ENCODE measurements at regions not wholly inside any gene's neighbourhood (a gene's known extent, or its start where the extent isn't known, plus 50 kb on each side); places are given as distances from the start of the nearest gene placed in this dataset.
"Not testable (repeated sequence)": the region's sequence is repeated elsewhere in the genome, so short reads cannot be mapped to it uniquely, and the experiment has no call there.

GRCh38 chr1:837601-838000 is 86.1 kb upstream of the SAMD11 start:
- TF ChIP-seq, protein P1, sequence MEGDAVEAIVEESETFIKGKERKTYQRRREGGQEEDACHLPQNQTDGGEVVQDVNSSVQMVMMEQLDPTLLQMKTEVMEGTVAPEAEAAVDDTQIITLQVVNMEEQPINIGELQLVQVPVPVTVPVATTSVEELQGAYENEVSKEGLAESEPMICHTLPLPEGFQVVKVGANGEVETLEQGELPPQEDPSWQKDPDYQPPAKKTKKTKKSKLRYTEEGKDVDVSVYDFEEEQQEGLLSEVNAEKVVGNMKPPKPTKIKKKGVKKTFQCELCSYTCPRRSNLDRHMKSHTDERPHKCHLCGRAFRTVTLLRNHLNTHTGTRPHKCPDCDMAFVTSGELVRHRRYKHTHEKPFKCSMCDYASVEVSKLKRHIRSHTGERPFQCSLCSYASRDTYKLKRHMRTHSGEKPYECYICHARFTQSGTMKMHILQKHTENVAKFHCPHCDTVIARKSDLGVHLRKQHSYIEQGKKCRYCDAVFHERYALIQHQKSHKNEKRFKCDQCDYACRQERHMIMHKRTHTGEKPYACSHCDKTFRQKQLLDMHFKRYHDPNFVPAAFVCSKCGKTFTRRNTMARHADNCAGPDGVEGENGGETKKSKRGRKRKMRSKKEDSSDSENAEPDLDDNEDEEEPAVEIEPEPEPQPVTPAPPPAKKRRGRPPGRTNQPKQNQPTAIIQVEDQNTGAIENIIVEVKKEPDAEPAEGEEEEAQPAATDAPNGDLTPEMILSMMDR (conservative IDR thresholded peaks at IDR 0.05; ENCODE audit: low read depth in 2 of 2): not testable (repeated sequence)
- not testable (repeated sequence) for TF ChIP-seq POLR2AphosphoS5 (IDR thresholded peaks at IDR 0.05; ENCODE audit: low read depth); CREB1 (CRISPR knock-in tag; IDR thresholded peaks at IDR 0.05; ENCODE audit: low read depth); EZH2phosphoT487 (IDR thresholded peaks at IDR 0.05; ENCODE audit: unreplicated experiment); EZH2 (IDR thresholded peaks at IDR 0.05; ENCODE audit: low read depth, unreplicated experiment); JUNB (IDR thresholded peaks at IDR 0.05; ENCODE audit: unreplicated experiment); NANOG (IDR thresholded peaks at IDR 0.05; ENCODE audit: borderline replicate concordance); ZNF114 (CRISPR knock-in tag; IDR thresholded peaks at IDR 0.05); ZNF331 (CRISPR knock-in tag; IDR thresholded peaks at IDR 0.05; ENCODE audit: low read depth); STAT1 (IDR thresholded peaks at IDR 0.05; ENCODE audit: unreplicated experiment)
- TF ChIP-seq, protein P2, sequence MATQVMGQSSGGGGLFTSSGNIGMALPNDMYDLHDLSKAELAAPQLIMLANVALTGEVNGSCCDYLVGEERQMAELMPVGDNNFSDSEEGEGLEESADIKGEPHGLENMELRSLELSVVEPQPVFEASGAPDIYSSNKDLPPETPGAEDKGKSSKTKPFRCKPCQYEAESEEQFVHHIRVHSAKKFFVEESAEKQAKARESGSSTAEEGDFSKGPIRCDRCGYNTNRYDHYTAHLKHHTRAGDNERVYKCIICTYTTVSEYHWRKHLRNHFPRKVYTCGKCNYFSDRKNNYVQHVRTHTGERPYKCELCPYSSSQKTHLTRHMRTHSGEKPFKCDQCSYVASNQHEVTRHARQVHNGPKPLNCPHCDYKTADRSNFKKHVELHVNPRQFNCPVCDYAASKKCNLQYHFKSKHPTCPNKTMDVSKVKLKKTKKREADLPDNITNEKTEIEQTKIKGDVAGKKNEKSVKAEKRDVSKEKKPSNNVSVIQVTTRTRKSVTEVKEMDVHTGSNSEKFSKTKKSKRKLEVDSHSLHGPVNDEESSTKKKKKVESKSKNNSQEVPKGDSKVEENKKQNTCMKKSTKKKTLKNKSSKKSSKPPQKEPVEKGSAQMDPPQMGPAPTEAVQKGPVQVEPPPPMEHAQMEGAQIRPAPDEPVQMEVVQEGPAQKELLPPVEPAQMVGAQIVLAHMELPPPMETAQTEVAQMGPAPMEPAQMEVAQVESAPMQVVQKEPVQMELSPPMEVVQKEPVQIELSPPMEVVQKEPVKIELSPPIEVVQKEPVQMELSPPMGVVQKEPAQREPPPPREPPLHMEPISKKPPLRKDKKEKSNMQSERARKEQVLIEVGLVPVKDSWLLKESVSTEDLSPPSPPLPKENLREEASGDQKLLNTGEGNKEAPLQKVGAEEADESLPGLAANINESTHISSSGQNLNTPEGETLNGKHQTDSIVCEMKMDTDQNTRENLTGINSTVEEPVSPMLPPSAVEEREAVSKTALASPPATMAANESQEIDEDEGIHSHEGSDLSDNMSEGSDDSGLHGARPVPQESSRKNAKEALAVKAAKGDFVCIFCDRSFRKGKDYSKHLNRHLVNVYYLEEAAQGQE (IDR thresholded peaks at IDR 0.05; ENCODE audit: unreplicated experiment): not testable (repeated sequence)
- TF ChIP-seq, protein P3, sequence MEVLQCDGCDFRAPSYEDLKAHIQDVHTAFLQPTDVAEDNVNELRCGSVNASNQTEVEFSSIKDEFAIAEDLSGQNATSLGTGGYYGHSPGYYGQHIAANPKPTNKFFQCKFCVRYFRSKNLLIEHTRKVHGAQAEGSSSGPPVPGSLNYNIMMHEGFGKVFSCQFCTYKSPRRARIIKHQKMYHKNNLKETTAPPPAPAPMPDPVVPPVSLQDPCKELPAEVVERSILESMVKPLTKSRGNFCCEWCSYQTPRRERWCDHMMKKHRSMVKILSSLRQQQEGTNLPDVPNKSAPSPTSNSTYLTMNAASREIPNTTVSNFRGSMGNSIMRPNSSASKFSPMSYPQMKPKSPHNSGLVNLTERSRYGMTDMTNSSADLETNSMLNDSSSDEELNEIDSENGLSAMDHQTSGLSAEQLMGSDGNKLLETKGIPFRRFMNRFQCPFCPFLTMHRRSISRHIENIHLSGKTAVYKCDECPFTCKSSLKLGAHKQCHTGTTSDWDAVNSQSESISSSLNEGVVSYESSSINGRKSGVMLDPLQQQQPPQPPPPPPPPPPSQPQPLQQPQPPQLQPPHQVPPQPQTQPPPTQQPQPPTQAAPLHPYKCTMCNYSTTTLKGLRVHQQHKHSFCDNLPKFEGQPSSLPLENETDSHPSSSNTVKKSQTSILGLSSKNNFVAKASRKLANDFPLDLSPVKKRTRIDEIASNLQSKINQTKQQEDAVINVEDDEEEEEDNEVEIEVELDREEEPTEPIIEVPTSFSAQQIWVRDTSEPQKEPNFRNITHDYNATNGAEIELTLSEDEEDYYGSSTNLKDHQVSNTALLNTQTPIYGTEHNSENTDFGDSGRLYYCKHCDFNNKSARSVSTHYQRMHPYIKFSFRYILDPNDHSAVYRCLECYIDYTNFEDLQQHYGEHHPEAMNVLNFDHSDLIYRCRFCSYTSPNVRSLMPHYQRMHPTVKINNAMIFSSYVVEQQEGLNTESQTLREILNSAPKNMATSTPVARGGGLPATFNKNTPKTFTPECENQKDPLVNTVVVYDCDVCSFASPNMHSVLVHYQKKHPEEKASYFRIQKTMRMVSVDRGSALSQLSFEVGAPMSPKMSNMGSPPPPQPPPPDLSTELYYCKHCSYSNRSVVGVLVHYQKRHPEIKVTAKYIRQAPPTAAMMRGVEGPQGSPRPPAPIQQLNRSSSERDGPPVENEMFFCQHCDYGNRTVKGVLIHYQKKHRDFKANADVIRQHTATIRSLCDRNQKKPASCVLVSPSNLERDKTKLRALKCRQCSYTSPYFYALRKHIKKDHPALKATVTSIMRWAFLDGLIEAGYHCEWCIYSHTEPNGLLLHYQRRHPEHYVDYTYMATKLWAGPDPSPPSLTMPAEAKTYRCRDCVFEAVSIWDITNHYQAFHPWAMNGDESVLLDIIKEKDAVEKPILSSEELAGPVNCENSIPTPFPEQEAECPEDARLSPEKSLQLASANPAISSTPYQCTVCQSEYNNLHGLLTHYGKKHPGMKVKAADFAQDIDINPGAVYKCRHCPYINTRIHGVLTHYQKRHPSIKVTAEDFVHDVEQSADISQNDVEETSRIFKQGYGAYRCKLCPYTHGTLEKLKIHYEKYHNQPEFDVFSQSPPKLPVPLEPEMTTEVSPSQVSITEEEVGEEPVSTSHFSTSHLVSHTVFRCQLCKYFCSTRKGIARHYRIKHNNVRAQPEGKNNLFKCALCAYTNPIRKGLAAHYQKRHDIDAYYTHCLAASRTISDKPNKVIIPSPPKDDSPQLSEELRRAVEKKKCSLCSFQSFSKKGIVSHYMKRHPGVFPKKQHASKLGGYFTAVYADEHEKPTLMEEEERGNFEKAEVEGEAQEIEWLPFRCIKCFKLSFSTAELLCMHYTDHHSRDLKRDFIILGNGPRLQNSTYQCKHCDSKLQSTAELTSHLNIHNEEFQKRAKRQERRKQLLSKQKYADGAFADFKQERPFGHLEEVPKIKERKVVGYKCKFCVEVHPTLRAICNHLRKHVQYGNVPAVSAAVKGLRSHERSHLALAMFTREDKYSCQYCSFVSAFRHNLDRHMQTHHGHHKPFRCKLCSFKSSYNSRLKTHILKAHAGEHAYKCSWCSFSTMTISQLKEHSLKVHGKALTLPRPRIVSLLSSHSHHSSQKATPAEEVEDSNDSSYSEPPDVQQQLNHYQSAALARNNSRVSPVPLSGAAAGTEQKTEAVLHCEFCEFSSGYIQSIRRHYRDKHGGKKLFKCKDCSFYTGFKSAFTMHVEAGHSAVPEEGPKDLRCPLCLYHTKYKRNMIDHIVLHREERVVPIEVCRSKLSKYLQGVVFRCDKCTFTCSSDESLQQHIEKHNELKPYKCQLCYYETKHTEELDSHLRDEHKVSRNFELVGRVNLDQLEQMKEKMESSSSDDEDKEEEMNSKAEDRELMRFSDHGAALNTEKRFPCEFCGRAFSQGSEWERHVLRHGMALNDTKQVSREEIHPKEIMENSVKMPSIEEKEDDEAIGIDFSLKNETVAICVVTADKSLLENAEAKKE (CRISPR knock-in tag; IDR thresholded peaks at IDR 0.05): not testable (repeated sequence)
